GM10266 (cell line): ENCODE measurements at regions not wholly inside any gene's neighbourhood (a gene's known extent, or its start where the extent isn't known, plus 50 kb on each side); places are given as distances from the start of the nearest gene placed in this dataset.

Source experiments
- DNase-seq: peaks from one replicate; pipeline ENCODE4 v3.0.0; 2012; ENCODE audit errors: extremely low spot score
- CTCF ChIP-seq: IDR thresholded peaks from 2 replicates; pipeline ENCODE4 v1.5.1; 2012; ENCODE audit warnings: mild to moderate bottlenecking, low read depth; ENCODE audit not compliant: control insufficient read depth, insufficient read depth; ENCODE audit errors: missing control alignments

DNA sequence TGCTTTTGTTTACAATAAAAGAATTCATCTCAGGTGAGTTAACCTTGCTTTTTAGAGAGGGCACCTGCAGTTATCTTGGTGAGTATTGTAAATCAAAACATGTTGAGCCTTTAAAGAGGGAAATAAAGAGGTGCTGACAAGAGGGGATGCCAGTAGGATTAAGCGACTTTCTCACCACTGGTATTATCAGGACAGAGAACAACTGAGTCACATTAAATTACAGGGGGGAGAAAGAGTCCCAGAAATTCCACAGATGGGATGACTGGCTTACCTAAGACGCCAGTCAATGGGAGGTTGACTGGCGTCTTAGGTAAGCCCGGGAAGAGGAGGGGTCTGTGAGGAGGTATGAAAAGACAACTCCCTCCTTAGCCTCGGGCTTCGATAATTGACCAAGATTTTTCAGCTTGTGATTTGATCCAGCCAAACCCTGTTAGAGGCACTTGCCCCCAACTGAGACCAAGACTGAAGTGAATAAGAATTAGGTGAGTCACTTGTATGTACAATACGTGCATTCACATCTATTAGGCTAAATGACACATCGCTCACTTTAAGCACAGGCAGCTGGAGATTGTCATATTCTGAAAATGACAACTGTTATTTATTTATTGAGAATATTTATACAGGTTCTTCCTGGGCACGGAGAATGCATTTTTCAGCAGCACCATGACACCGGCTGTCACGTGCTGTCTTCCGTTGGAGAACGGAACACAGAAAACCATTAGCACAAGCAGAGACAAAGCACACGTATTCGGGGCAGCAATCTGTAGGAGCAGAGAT is 117.6 kb downstream of the SEM1 start:
- TF ChIP-seq CTCF = no peak
- DNase-seq = no peak

DNA sequence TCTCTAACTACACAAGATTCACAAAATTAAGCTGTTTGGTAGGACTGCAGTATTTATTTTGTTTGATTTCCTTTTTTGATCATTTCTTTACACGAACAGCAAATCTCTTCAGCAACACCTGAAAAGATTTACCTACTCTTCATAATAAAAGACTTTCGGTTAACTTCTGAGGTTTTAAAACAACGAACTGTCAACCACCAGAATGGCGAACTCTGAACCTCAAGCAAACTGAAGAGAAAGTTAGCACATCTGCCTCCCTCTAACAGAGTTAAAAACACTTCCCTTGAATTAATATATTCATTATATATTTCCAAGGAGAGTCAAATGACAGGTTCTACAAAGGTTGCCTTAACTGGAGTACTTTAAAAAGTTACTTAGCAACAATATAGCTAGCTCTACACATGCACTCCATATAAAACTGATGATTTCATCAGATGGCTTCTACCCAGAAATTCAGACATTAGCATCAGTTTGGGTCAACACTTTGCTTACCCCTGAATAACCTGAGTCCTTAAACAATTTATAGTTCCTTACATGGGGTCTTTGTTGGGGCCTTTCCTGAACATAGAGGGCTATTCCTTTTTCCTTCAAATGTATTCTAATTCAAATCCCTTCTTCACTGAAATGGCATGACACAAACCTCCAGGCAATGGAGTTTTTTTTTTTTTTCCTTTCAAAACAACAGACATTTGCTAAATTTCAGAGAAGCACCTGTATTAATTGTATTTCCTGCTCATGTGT is 118.3 kb downstream of the SEM1 start:
- no peak for TF ChIP-seq CTCF
- DNase-seq = no peak

DNA sequence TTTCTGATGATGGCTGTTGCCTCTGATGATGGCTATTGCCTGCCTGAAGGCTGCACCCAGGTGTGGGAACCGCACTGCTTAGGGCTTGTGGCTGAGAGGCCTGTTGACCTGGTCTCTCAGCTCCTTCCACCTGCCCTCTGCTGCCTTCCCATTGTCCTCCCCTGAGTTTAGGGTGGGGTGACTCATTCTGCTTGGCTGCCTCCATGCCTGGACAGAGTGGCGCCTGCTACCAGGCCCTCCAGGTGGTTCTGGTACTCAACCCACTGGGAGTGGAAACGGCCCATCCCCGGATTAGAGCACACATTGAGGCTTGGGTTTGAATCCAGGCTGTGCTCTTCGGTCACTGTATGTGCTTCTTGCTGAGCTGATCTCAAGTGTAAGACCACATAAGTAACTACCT is 120.6 kb downstream of the SEM1 start:
- TF ChIP-seq CTCF = no peak
- DNase-seq = no peak

DNA sequence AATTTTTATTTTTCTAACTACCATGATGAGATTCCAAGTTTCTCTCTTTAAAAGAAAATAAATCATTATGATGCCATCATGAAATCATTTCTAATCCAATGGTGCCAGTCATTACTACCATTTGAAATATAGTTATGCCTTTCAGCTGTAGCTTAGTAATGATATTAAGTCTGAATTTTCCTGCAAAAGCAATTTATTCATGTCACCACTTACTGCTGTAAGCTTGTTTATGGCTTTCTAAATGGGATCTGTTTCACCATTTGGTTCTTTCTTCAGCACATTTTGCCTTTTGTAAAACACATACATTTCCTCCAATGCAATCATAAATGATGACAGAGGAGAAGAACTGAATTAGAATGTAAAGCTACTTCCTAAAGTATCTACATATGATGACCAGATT is 130.5 kb downstream of the SEM1 start:
- no peak for DNase-seq
- no peak for TF ChIP-seq CTCF

DNA sequence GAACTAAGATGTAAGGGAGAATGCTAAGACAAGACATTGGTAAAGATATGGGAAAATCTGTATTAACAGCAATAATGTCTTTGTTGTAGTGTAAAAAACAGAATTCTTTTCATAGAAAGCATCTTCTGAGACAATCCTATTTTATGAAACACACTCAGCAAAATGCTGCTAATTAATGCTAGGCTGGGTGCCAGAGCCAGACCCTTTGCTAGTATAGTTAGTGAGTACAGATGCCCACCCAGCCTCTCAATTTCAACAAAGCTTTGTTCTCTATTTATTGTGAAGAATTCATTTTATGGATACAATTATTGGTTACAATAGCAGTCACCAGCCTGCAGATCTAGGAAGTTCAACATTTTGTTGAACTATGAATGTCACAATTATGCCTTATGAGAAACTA is 131.0 kb downstream of the SEM1 start:
- no peak for DNase-seq
- no peak for TF ChIP-seq CTCF

DNA sequence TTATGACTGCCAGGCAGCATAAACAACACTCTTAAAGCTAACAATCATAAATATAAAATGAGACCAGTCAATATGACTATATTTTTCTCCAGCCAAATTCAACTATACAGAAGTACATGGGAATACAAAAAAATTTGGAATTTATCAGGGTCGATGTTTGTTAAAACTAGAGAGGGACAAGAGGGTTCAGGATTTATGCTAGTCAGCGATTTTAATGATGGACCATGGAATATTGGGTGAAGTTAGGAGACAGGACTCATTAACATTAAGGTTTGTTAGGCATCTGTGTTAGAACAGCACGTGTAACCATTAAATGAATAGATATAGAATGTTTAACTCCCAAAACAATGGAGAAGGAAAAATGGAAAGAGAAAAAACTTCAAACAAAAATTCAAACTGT is 146.2 kb downstream of the SEM1 start:
- no peak for DNase-seq

More for the DNA sequence above, 146.2 kb downstream of the SEM1 start:
- no peak for TF ChIP-seq CTCF
